ENCODE measurements at regions not wholly inside any gene's neighbourhood (a gene's known extent, or its start where the extent isn't known, plus 50 kb on each side); places are given as distances from the start of the nearest gene placed in this dataset.
"Not testable (repeated sequence)": the region's sequence is repeated elsewhere in the genome, so short reads cannot be mapped to it uniquely, and the experiment has no call there.

- Mint-ChIP-seq H3K4me3 (no peak overlapping the region), H3K27me3 (no peaks in the 10 kb centered on the region), H3K36me3 (ENCODE audit: low read depth) (no peaks in the 10 kb centered on the region), H3K27ac (no peak overlapping the region), H3K9me3 (no peaks in the 10 kb centered on the region), H3K4me1 (ENCODE audit: low read depth) (no peaks in the 10 kb centered on the region)
- intact Hi-C loops (cut with micrococcal nuclease): no loop called here
- DNase-seq (no peak), ATAC-seq (no peak)
- ChIA-PET POLR2A (no interaction called here), CTCF (no interaction called here)
- TF ChIP-seq CTCF (IDR thresholded peaks at IDR 0.05): no peak
These were observed 1815.0 kb downstream of the NCAM2 start for GRCh38 chr21:22813201-22813600.

GRCh38 chr21:22818681-22819485 is 1820.7 kb downstream of the NCAM2 start:
- H3K27me3 Mint-ChIP-seq; H3K36me3 Mint-ChIP-seq (ENCODE audit: low read depth); intact Hi-C loops (cut with micrococcal nuclease); DNase-seq; H3K27ac Mint-ChIP-seq; H3K9me3 Mint-ChIP-seq; H3K4me1 Mint-ChIP-seq (ENCODE audit: low read depth); H3K4me3 Mint-ChIP-seq; ATAC-seq; CTCF ChIA-PET: not testable (repeated sequence)
- POLR2A ChIA-PET: interaction anchor here (0.6 kb wide), 1 partner anchor 1702 kb away, joined by 3 read pairs; no protein-coding TSS in a partner anchor

GRCh38 chr21:22827422-22827821 is 1829.2 kb downstream of the NCAM2 start:
- H3K36me3 Mint-ChIP-seq (ENCODE audit: low read depth): no peaks in the 10 kb centered on the region
- peaks cover 14% of the 10 kb centered on the region for H3K9me3 Mint-ChIP-seq
- TF ChIP-seq CTCF (IDR thresholded peaks at IDR 0.05): no peak
- no peak overlapping the region for H3K27ac Mint-ChIP-seq
- POLR2A ChIA-PET: no interaction called here
- H3K27me3 Mint-ChIP-seq: no peaks in the 10 kb centered on the region
- ATAC-seq (no peak), DNase-seq (no peak)
- intact Hi-C loops (cut with micrococcal nuclease): no loop called here
- H3K4me1 Mint-ChIP-seq (ENCODE audit: low read depth): no peaks in the 10 kb centered on the region
- no peak overlapping the region for H3K4me3 Mint-ChIP-seq
- CTCF ChIA-PET: no interaction called here

- Mint-ChIP-seq H3K4me3 (no peak overlapping the region), H3K4me1 (ENCODE audit: low read depth) (no peaks in the 10 kb centered on the region), H3K27ac (no peak overlapping the region), H3K36me3 (ENCODE audit: low read depth) (no peaks in the 10 kb centered on the region), H3K9me3 (peaks cover 3% of the 10 kb centered on the region), H3K27me3 (no peaks in the 10 kb centered on the region)
- ATAC-seq (no peak), DNase-seq (no peak)
- TF ChIP-seq CTCF (IDR thresholded peaks at IDR 0.05): no peak
- ChIA-PET POLR2A (no interaction called here), CTCF (no interaction called here)
- intact Hi-C loops (cut with micrococcal nuclease): no loop called here
These were observed 1844.7 kb downstream of the NCAM2 start for GRCh38 chr21:22842875-22843274.

GRCh38 chr21:22855581-22855980 is 1857.4 kb downstream of the NCAM2 start:
- no peaks in the 10 kb centered on the region for H3K36me3 Mint-ChIP-seq (ENCODE audit: low read depth)
- no peaks in the 10 kb centered on the region for H3K27me3 Mint-ChIP-seq
- H3K4me1 Mint-ChIP-seq (ENCODE audit: low read depth): no peaks in the 10 kb centered on the region
- ChIA-PET CTCF (no interaction called here), POLR2A (no interaction called here)
- H3K27ac Mint-ChIP-seq: no peak overlapping the region
- H3K9me3 Mint-ChIP-seq: peaks cover 2% of the 10 kb centered on the region
- ATAC-seq (no peak), DNase-seq (no peak)
- intact Hi-C loops (cut with micrococcal nuclease): no loop called here
- no peak overlapping the region for H3K4me3 Mint-ChIP-seq
- no peak for TF ChIP-seq CTCF (IDR thresholded peaks at IDR 0.05)
